ENCODE measurements at regions not wholly inside any gene's neighbourhood (a gene's known extent, or its start where the extent isn't known, plus 50 kb on each side); places are given as distances from the start of the nearest gene placed in this dataset.

- DNase-seq (no peak), ATAC-seq (ENCODE audit: low read depth) (no peak)
- H3K4me1 Mint-ChIP-seq, result peaks cover 9% of the 10 kb centered on the region
- POLR2A ChIA-PET, result no interaction called here
- no peaks in the 10 kb centered on the region for H3K9me3 Mint-ChIP-seq
- no peak overlapping the region for H3K27ac Mint-ChIP-seq
- no peaks in the 10 kb centered on the region for H3K36me3 Mint-ChIP-seq (ENCODE audit: low read depth)
- CTCF ChIA-PET, result no interaction called here
- no peak for TF ChIP-seq CTCF (IDR thresholded peaks at IDR 0.05)
- intact Hi-C loops (cut with micrococcal nuclease), result no loop called here
- H3K27me3 Mint-ChIP-seq, result no peaks in the 10 kb centered on the region
- no peak overlapping the region for H3K4me3 Mint-ChIP-seq
Observed at GRCh38 chr10:43819464-43820230, 171.0 kb upstream of the ZNF32 start.

GRCh38 chr10:43818687-43819086 is 170.0 kb upstream of the ZNF32 start:
- CTCF ChIA-PET, result no interaction called here
- TF ChIP-seq CTCF (IDR thresholded peaks at IDR 0.05), result no peak
- POLR2A ChIA-PET, result no interaction called here
- H3K4me3 Mint-ChIP-seq, result no peak overlapping the region
- no peaks in the 10 kb centered on the region for H3K36me3 Mint-ChIP-seq (ENCODE audit: low read depth)
- intact Hi-C loops (cut with micrococcal nuclease), result no loop called here
- H3K4me1 Mint-ChIP-seq, result peaks cover 9% of the 10 kb centered on the region
- ATAC-seq (ENCODE audit: low read depth) (no peak), DNase-seq (no peak)
- no peaks in the 10 kb centered on the region for H3K9me3 Mint-ChIP-seq
- H3K27me3 Mint-ChIP-seq, result no peaks in the 10 kb centered on the region
- H3K27ac Mint-ChIP-seq, result no peak overlapping the region

DNA sequence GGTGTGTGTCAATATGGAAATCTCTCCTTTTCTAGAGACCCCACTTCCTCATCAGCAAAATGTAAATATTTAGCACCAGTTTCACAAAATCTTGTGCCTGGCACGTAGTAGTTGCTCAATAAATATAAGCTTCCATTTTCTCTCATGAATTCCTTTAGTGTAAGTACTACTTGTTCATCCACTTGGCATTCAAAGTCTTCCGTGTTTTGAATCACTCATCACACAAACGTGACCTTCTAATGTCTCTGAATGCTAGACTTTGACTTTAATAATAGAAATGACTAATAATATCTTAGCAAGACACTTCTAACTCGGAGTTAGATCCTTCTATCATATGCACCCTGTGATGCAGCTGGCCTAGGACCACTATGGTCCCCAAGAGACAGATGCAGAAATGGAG is 168.7 kb upstream of the ZNF32 start:
- intact Hi-C loops (cut with micrococcal nuclease), result no loop called here
- no peak overlapping the region for H3K27ac Mint-ChIP-seq
- ChIA-PET CTCF (no interaction called here), POLR2A (no interaction called here)
- H3K4me3 Mint-ChIP-seq, result no peak overlapping the region
- no peaks in the 10 kb centered on the region for H3K9me3 Mint-ChIP-seq
- no peak for DNase-seq
- H3K4me1 Mint-ChIP-seq, result peaks cover 9% of the 10 kb centered on the region
- no peak for TF ChIP-seq CTCF (IDR thresholded peaks at IDR 0.05)
- H3K36me3 Mint-ChIP-seq (ENCODE audit: low read depth), result no peaks in the 10 kb centered on the region
- no peaks in the 10 kb centered on the region for H3K27me3 Mint-ChIP-seq
- no peak for ATAC-seq (ENCODE audit: low read depth)

- DNase-seq (no peak), ATAC-seq (ENCODE audit: low read depth) (no peak)
- TF ChIP-seq CTCF (IDR thresholded peaks at IDR 0.05), result no peak
- ChIA-PET POLR2A (no interaction called here), CTCF (no interaction called here)
- no peaks in the 10 kb centered on the region for H3K27me3 Mint-ChIP-seq
- no peaks in the 10 kb centered on the region for H3K36me3 Mint-ChIP-seq (ENCODE audit: low read depth)
- H3K4me1 Mint-ChIP-seq, result peaks cover 9% of the 10 kb centered on the region
- no peak overlapping the region for H3K27ac Mint-ChIP-seq
- H3K9me3 Mint-ChIP-seq, result no peaks in the 10 kb centered on the region
- H3K4me3 Mint-ChIP-seq, result no peak overlapping the region
- intact Hi-C loops (cut with micrococcal nuclease), result no loop called here
Observed at GRCh38 chr10:43816351-43817321, 168.0 kb upstream of the ZNF32 start.

- H3K36me3 Mint-ChIP-seq (ENCODE audit: low read depth), result no peaks in the 10 kb centered on the region
Observed at GRCh38 chr10:43815181-43815885, 166.7 kb upstream of the ZNF32 start.

More at GRCh38 chr10:43815181-43815885, 166.7 kb upstream of the ZNF32 start:
- ATAC-seq (ENCODE audit: low read depth) (no peak), DNase-seq (no peak)
- no peak overlapping the region for H3K27ac Mint-ChIP-seq
- ChIA-PET CTCF (no interaction called here), POLR2A (no interaction called here)
- peaks cover 9% of the 10 kb centered on the region for H3K4me1 Mint-ChIP-seq
- no peaks in the 10 kb centered on the region for H3K27me3 Mint-ChIP-seq
- intact Hi-C loops (cut with micrococcal nuclease), result no loop called here
- no peak for TF ChIP-seq CTCF (IDR thresholded peaks at IDR 0.05)
- H3K9me3 Mint-ChIP-seq, result no peaks in the 10 kb centered on the region
- no peak overlapping the region for H3K4me3 Mint-ChIP-seq
